AG09309 (cell line): ENCODE measurements at regions not wholly inside any gene's neighbourhood (a gene's known extent, or its start where the extent isn't known, plus 50 kb on each side); places are given as distances from the start of the nearest gene placed in this dataset.
"Not testable (repeated sequence)": the region's sequence is repeated elsewhere in the genome, so short reads cannot be mapped to it uniquely, and the experiment has no call there.

Experiments used
- DNase-seq: peaks from one replicate; pipeline ENCODE4 v3.0.0-alpha.2; 2010; ENCODE audit warnings: low read depth
- H3K4me3 ChIP-seq: 2 replicates; pipeline ENCODE4 v1.5.1; 2011; ENCODE audit warnings: mild to moderate bottlenecking, low read depth, low read length, moderate library complexity; ENCODE audit not compliant: control insufficient read depth
- TF ChIP-seq, protein P1 (sequence below): IDR thresholded peaks from 2 replicates; pipeline ENCODE4 v1.5.1; 2011; ENCODE audit warnings: mild to moderate bottlenecking, low read depth, low read length, inconsistent platforms; ENCODE audit not compliant: insufficient read depth, control insufficient read depth; ENCODE audit errors: missing control alignments

DNA sequence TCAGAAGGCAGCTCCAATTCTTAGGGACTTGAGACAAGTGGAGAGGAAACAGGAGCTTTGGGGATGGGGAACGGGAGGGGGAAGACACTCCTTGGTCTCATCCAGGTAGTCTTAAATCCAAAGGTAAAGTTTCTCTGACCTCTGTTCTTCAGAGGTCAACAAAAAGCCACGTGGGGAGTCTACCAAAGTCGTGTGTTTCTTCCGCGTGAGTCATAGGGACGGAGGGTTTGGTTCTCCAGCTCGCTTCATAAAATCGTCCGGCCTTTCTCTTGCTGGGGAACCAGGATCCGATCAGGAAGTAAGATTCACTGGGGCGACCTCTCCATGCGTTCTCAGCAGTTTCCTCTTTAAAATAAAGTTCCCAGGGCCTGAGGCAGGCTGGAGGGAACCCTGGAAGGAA is 275.7 kb downstream of the TCERG1L start:
- no peak for DNase-seq
- H3K4me3 ChIP-seq: no peak overlapping the region
- TF ChIP-seq, protein P1, sequence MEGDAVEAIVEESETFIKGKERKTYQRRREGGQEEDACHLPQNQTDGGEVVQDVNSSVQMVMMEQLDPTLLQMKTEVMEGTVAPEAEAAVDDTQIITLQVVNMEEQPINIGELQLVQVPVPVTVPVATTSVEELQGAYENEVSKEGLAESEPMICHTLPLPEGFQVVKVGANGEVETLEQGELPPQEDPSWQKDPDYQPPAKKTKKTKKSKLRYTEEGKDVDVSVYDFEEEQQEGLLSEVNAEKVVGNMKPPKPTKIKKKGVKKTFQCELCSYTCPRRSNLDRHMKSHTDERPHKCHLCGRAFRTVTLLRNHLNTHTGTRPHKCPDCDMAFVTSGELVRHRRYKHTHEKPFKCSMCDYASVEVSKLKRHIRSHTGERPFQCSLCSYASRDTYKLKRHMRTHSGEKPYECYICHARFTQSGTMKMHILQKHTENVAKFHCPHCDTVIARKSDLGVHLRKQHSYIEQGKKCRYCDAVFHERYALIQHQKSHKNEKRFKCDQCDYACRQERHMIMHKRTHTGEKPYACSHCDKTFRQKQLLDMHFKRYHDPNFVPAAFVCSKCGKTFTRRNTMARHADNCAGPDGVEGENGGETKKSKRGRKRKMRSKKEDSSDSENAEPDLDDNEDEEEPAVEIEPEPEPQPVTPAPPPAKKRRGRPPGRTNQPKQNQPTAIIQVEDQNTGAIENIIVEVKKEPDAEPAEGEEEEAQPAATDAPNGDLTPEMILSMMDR: no peak

DNA sequence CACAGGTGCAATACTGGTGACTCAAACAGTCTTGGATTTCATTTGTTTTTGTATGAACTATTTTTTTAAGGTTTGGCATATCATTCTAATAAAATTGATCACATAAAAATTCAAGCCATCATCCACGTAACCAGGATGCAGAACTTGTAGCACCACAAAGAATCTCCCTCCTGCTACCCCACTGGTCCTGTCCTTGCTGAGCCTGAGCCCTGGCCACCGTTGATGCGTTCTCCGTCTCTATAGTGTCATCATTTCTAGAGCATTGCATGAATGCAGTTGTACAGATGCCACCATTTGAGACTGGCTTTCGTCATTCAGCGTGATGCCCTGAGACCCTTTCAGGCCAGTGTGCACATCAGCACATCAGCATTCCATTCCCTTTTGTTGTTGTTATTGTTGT is 273.5 kb downstream of the TCERG1L start:
- TF ChIP-seq, protein P1: no peak
- no peak for DNase-seq
- no peak overlapping the region for H3K4me3 ChIP-seq

DNA sequence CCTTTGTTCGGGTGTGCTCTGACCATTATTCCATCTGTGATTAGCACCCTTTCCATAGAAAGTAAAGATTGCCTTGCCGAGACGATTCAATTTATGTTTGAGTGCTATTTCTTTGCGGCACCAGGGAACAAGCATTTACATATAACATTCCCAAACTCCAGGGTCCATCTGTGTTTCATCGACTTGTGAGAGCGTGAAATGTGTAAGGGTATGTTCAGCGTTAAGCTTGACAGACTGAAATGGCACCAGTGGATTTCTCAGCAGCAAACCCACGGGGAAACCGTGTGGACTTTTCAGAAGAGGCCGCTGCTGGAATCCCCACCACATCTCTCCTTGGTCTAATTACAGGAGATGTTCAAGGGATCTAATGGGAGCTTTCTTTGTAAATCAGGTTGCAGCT is 270.5 kb downstream of the TCERG1L start:
- H3K4me3 ChIP-seq: no peak overlapping the region
- no peak for DNase-seq
- TF ChIP-seq, protein P1: no peak

DNA sequence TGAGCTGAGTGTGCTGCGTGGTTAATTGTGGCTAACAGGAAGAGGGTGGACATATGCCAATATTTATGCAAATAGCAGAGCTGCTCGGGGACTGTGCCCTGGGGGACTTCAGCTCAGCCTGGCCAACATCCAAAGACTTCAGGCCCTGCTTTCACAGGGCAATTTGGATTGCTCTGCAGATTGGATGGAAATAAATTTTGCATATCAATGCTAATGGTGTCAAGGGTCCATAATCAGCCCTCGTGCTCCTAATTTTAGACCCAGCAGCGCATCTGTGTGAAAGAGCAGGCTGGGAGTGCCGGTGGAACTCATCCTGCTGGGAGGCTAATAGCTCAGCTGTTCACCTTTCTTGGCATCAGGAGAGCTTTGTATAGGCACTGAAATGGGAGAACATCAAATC is 270.1 kb downstream of the TCERG1L start:
- TF ChIP-seq, protein P1: no peak
- no peak overlapping the region for H3K4me3 ChIP-seq
- DNase-seq: no peak

DNA sequence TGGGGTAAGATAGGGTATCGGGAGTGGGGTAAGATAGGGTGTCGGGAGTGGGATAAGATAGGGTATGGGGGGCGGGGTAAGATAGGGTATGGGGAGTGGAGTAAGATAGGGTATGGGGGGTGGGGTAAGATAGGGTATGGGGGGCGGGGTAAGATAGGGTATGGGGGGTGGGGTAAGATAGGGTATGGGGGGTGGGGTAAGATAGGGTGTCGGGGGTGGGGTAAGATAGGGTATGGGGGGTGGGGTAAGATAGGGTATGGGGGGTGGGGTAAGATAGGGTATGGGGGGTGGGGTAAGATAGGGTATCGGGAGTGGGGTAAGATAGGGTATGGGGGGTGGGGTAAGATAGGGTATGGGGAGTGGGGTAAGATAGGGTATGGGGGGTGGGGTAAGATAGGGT is 269.5 kb downstream of the TCERG1L start:
- DNase-seq, H3K4me3 ChIP-seq: not testable (repeated sequence)
